ENCODE measurements at regions not wholly inside any gene's neighbourhood (a gene's known extent, or its start where the extent isn't known, plus 50 kb on each side); places are given as distances from the start of the nearest gene placed in this dataset.
"Not testable (repeated sequence)": the region's sequence is repeated elsewhere in the genome, so short reads cannot be mapped to it uniquely, and the experiment has no call there.

DNA sequence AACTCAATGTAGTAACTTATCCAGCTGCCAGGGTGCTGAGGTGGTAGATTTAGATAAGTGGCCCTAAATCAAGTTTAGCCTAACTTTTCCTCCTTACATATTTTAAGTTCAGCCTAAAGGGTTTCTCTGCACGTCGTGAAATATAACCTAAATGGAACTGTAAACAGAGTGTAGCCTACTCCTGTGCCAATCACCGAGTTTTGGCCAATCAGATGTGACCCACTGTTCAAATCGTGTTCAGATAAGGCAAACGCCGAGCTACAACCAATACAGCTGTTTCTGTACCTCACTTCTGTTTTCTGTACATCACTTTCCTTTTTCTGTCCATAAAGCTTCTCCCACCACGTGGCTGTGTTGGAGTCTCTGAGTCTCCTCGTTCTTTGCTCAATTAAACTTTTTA, 904.2 kb upstream of the POT1 start:
- DNase-seq = no peak

GRCh38 chr7:125830743-125831142, 901.1 kb upstream of the POT1 start:
- DNase-seq = no peak

DNA sequence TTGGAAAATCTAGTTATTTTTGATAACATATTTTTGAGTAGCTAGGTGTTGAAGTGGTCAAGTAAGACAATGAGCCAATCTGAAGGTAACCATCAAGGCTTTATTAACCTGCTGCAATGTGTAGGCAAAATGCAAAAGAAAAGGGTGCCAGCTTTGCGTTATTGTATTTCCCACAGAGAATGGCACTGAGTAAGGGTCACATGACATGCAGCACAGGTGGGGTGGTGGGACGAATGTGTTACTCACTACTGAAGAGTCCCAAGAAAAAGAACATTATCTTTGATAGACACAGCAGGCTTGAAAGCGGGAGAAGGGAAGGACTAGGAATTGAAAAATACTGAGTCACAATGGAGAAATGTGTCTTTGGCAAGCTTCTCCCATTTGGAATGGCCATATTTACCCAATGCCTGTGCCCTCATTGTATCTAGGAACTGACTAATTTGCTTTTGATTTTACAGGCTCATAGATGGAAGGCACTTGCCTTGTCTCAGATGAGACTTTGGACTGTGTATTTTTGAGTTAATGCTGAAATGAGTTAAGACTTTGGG, 898.6 kb upstream of the POT1 start:
- no peak for DNase-seq

GRCh38 chr7:125823538-125823937, 893.9 kb upstream of the POT1 start:
- no peak for DNase-seq

- no peak for DNase-seq
Measured at GRCh38 chr7:125820495-125820894, 890.9 kb upstream of the POT1 start.

- DNase-seq = no peak
Measured at GRCh38 chr7:125814100-125814499, 884.5 kb upstream of the POT1 start.

GRCh38 chr7:125806491-125806890, 876.9 kb upstream of the POT1 start:
- not testable (repeated sequence) for DNase-seq

DNA sequence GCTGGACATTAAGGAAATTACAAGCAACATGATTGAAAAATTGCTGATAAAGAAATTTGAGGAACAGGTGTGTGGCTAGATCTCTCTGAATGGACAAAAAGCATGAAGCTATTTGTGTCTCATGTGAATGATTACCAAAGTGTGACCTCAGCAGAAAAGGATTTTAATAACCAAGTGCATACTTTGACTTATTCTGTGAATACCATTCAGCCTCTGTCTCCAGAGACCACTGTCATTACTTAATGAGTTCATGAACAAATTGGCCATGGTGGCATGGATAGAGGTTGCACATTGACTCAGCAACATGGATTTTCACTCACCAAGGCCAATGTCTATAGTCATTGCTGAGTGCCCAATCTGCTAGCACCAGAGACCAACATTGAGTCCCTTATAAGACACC, 874.6 kb upstream of the POT1 start:
- no peak for DNase-seq

DNA sequence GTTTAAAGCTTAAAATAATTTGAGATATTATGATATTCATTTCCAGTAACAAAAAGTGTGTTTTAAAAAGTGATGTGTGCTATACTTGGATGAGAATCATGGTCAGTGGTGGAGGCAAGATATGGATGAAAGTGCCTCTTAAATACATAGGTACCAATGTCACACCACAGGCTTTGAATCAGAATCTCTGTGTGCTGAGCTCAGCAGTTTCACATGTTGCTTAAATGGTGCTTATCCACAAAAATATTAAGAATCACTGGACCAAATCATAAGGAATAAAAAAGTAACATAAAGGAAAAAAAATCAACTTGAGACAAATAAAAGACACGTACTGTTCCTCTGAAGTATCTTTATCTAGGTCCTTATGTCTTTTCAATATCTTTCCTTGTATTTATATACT, 850.5 kb upstream of the POT1 start:
- no peak for DNase-seq

DNA sequence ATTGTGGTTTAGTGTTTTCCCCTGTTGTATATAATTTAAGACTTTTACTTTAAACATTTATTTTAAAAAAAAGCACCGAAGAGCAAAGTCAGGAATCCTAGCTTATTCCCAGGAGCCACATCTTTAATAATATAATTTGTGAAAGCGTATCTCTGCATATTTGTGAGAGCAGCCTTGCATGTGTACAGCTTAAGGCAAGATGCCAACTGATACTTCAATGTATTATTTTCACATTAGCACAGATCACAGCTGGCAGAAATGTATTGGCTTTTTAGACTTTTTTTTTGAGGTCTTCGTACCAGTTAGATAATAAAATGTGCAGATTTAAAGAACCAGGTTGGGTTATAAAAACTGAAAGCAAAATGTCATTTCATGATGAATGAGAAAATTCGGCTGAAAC, 845.7 kb upstream of the POT1 start:
- no peak for DNase-seq

DNA sequence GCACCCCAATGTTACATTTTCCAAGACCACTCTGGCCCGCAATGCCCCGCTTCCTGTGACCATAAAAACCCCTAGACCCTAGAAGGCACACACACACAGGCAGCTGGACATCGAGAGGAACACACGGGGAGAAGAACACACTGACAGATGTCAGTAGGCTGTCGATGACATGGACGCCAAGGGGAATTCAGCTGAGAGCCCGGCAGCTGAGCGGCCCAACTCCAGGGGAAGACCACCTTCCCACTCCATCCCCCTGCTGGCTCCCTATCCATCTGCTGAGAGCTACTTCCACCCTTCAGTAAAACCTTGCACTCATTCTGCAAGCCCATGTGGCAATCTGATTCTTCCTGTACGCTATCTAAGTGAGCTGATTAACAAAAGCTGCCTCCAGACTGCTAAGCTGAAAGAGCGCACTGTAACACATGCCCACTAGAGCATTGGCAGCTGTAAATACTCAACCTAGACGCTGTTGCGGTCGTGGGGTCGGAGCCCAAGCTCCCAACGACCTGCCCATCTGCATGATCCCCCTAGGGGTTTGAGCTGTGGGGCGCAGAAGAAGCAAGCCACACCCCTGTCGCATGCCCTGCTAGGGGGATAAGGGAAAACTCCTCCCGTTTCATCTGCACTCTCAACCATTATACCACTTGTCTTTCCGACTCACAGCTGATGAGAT, 843.6 kb upstream of the POT1 start:
- DNase-seq = no peak

- no peak for DNase-seq
Measured at GRCh38 chr7:125747966-125748365, 818.3 kb upstream of the POT1 start.

GRCh38 chr7:125746510-125746909, 816.9 kb upstream of the POT1 start:
- no peak for DNase-seq

DNA sequence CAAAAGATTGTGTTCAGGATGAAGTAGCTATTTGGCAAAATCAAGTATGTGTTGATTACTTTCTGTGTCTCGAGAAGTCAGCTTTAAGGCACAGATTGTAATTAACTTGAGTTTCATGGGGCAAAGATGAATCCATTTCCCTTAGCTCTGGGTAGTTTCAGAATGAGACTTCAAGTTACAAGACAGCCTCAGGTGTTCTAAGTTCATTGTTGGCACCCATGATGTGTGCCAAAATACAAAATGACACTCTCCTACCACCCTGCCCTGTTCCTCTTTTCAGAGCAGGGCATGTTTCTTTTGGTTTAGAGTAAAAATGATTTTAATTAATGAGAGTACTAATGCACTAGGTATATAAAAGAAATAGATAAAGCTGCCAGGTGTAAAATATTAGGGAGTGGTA, 797.6 kb upstream of the POT1 start:
- DNase-seq = no peak

DNA sequence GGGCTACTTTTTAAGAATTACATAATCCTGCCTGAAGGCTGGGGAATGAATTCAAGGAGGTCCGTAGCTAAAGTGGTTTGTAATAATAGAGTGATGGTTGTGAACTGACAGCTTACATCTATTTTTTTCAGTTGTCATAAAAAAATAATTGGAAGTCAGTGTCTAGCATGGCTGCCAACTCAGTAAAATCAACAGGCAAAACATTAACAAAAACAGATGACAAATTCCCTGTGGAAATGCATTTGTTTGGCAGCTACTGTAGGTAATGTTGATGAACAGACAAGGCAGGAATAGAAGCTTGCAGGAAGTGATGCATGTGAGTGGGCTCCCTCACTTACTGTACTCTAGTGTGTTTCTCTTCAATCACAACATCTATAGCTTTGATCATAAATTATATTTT, 766.0 kb upstream of the POT1 start:
- no peak for DNase-seq

GRCh38 chr7:125683156-125683555, 753.5 kb upstream of the POT1 start:
- DNase-seq = no peak

GRCh38 chr7:125681508-125681907, 751.9 kb upstream of the POT1 start:
- no peak for DNase-seq

GRCh38 chr7:125678771-125679170, 749.1 kb upstream of the POT1 start:
- no peak for DNase-seq

- DNase-seq = no peak
Measured at GRCh38 chr7:125675640-125676039, 746.0 kb upstream of the POT1 start.

- no peak for DNase-seq
Measured at GRCh38 chr7:125675169-125675568, 745.5 kb upstream of the POT1 start.

- peak; percentile 0 for DNase-seq
Measured at GRCh38 chr7:125670926-125671572, 741.4 kb upstream of the POT1 start.

GRCh38 chr7:125668321-125668993, 738.8 kb upstream of the POT1 start:
- no peak for DNase-seq

DNA sequence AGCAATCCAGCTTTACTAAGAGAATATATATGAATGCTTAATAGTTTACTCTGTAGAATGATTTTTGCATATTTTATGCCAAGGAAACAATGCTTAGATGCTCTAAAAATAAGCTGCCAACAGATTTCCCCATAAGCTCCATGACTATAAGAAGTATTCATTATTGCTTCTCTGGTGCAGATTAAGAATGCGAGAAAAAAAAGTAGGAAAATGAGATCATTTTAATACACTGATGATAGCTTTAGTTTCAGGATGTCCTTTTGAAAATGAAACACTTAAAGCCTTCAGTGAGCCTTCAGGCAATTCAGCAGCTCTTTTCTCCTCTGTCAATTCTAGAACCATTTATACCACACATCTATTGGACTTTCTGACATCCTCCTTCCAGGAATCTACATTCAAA, 735.0 kb upstream of the POT1 start:
- no peak for DNase-seq

DNA sequence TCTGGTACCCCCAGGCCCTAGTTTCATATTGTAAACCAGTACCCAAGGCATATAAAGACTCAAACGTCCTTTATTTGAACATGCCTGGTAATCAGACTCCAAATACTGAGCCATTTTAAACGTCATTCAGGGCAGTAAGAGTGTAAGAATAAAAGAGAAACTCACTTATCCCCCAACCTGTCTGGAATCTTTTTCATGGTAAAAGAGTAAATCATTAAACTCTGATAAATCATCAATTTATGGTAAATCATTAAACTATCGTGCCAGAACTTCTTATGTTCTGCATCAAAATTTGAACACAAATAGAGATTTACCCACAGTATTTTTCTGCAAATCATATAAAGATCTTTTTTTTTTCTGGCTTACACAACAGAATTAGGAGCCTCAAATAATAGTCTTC, 734.3 kb upstream of the POT1 start:
- no peak for DNase-seq
